Endothelial cell of umbilical vein (primary cell): ENCODE measurements at regions not wholly inside any gene's neighbourhood (a gene's known extent, or its start where the extent isn't known, plus 50 kb on each side); places are given as distances from the start of the nearest gene placed in this dataset.

Source experiments
- BruUV-seq: library from RNA; stranded (reverse); fragments of 400-500 nt; replicated peaks from 2 replicates; lab custom pipeline; 2021; lab: Mats Ljungman, UMichigan
- CTCF ChIA-PET: fragments of 300-600, 350-600 bp; sonication (Branson Sonifier 250); formaldehyde crosslinking; loops from one replicate; lab custom pipeline; 2021; ENCODE audit warnings: antibody characterized with exemption, inconsistent platforms; lab: Charles Lee
- POLR2A ChIA-PET: fragments of 300-600, 350-600 bp; sonication (Branson Sonifier 250); formaldehyde crosslinking; loops from one replicate; lab custom pipeline; 2021; ENCODE audit warnings: antibody characterized with exemption, inconsistent platforms; lab: Charles Lee
- DNase-seq: peaks from one replicate; pipeline ENCODE4 v3.0.0-alpha.2; 2011; ENCODE audit warnings: low read depth, low spot score
- FAIRE-seq: peaks from 2 replicates; lab custom pipeline; 2011; peaks lifted over from hg19 to GRCh38; lab: Jason Lieb, UNC
- H2AFZ ChIP-seq: 2 replicates; pipeline ENCODE4 v1.6.0; 2012; ENCODE audit warnings: low read depth, low read length, control low read depth, inconsistent platforms
- H3K27ac ChIP-seq: 2 replicates; pipeline ENCODE4 v1.5.1; 2011; ENCODE audit warnings: low read depth, mild to moderate bottlenecking, control low read depth, low read length, moderate library complexity; ENCODE audit not compliant: insufficient read depth
- H3K27me3 ChIP-seq, 2 experiments: 2 replicates each; pipeline versions ENCODE4 v1.6.0 to v1.6.1; 2011; ENCODE audit warnings: low read length in 2 of 2, mixed read lengths in 1 of 2; ENCODE audit not compliant: control insufficient read depth in 2 of 2, insufficient read depth in 2 of 2
- H3K36me3 ChIP-seq, 2 experiments: 2 replicates in 1 of 2; 3 replicates in 1 of 2; pipeline ENCODE4 v1.5.1; 2011; ENCODE audit warnings: low read length in 2 of 2, mild to moderate bottlenecking in 1 of 2, moderate library complexity in 1 of 2; ENCODE audit not compliant: control insufficient read depth in 2 of 2, insufficient read depth in 2 of 2; ENCODE audit errors: extremely low read depth in 1 of 2
- H3K4me1 ChIP-seq: 3 replicates; pipeline ENCODE4 v1.5.1; 2011; ENCODE audit warnings: mild to moderate bottlenecking, low read length; ENCODE audit not compliant: control insufficient read depth, insufficient read depth; ENCODE audit errors: extremely low read depth
- H3K4me2 ChIP-seq: 2 replicates; pipeline ENCODE4 v1.6.1; 2011; ENCODE audit warnings: low read length, control low read depth, mixed read lengths; ENCODE audit not compliant: insufficient read depth
- H3K4me3 ChIP-seq, 3 experiments: fragments of 200-600 bp in 1 of 3; sonication (generic), shearing (Covaris generic) in 1 of 3; replicated peaks in 1 of 3; 2 replicates each; pipeline ENCODE4 v1.5.1; 2011 to 2016; ENCODE audit warnings: control low read depth in 3 of 3, low read length in 3 of 3, mild to moderate bottlenecking in 2 of 3, inconsistent platforms in 1 of 3, low read depth in 1 of 3, moderate library complexity in 1 of 3; ENCODE audit not compliant: insufficient read depth in 1 of 3
- H3K79me2 ChIP-seq: 2 replicates; pipeline ENCODE4 v1.6.0; 2012; ENCODE audit warnings: low read length, inconsistent platforms; ENCODE audit not compliant: control insufficient read depth, insufficient read depth
- H3K9ac ChIP-seq: replicated peaks from 2 replicates; pipeline ENCODE3; 2011; ENCODE audit warnings: low read length, control low read depth; ENCODE audit not compliant: insufficient read depth; ENCODE audit errors: extremely low read depth
- H3K9me1 ChIP-seq: replicated peaks from 3 replicates; pipeline ENCODE4 v1.6.0; 2011; ENCODE audit warnings: mild to moderate bottlenecking, low read length; ENCODE audit not compliant: control insufficient read depth, insufficient read depth; ENCODE audit errors: extremely low read depth
- H3K9me3 ChIP-seq: replicated peaks from 2 replicates; pipeline ENCODE4 v1.5.1; 2012; ENCODE audit warnings: low read length, inconsistent platforms; ENCODE audit not compliant: control insufficient read depth, insufficient read depth
- H4K20me1 ChIP-seq: replicated peaks from 2 replicates; pipeline ENCODE3; 2011; ENCODE audit warnings: mild to moderate bottlenecking, low read length; ENCODE audit not compliant: control insufficient read depth, insufficient read depth; ENCODE audit errors: extremely low read depth
- CTCF ChIP-seq, 2 donors: IDR thresholded peaks; 1 replicate in 1 of 2; 2 replicates in 1 of 2; pipeline ENCODE4 v1.5.1; 2011; ENCODE audit warnings: low read length in 2 of 2, mild to moderate bottlenecking in 2 of 2, moderate library complexity in 2 of 2, control low read depth in 1 of 2, inconsistent platforms in 1 of 2, low read depth in 1 of 2; ENCODE audit not compliant: insufficient read depth in 1 of 2; ENCODE audit errors: extremely low read depth in 1 of 2
- EZH2 ChIP-seq: IDR thresholded peaks from 2 replicates; pipeline ENCODE4 v1.6.1; 2012; ENCODE audit warnings: borderline replicate concordance, low read depth, mild to moderate bottlenecking, moderate library complexity, low read length, inconsistent platforms; ENCODE audit not compliant: severe bottlenecking
- FOS ChIP-seq: IDR thresholded peaks from 2 replicates; pipeline ENCODE4 v1.6.1; 2011; ENCODE audit warnings: mild to moderate bottlenecking, low read length, moderate library complexity, borderline replicate concordance; ENCODE audit not compliant: insufficient read depth
- GATA2 ChIP-seq: IDR thresholded peaks from 2 replicates; pipeline ENCODE4 v1.7.0; 2011; ENCODE audit warnings: low read depth, mild to moderate bottlenecking, moderate library complexity, mixed read lengths, low read length; ENCODE audit not compliant: insufficient read length, insufficient read depth
- JUN ChIP-seq: IDR thresholded peaks from 2 replicates; pipeline ENCODE4 v1.6.1; 2011; ENCODE audit warnings: borderline replicate concordance, low read depth; ENCODE audit not compliant: insufficient read length, insufficient read depth
- MAX ChIP-seq: IDR thresholded peaks from 2 replicates; pipeline ENCODE4 v1.6.1; 2011; ENCODE audit not compliant: insufficient read depth, insufficient read length
- MYC ChIP-seq: IDR thresholded peaks from one replicate; pipeline ENCODE4 v1.6.1; 2011; ENCODE audit warnings: mild to moderate bottlenecking, low read depth, low read length
- POLR2A ChIP-seq: IDR thresholded peaks from 2 replicates; pipeline ENCODE4 v1.6.1; 2012; ENCODE audit warnings: low read depth, mild to moderate bottlenecking, control low read depth, low read length
- POLR2AphosphoS5 ChIP-seq: IDR thresholded peaks from 2 replicates; pipeline ENCODE4 v1.6.1; 2012; ENCODE audit warnings: low read depth, mild to moderate bottlenecking, control low read depth, low read length, moderate library complexity; ENCODE audit not compliant: insufficient read depth
- dilution Hi-C: fragments of 300-500 bp; cut with MboI; formaldehyde crosslinking; loops from one replicate; pipeline ENCODE4 v1.15.0; 2019; ENCODE audit warnings: low sequenced_read_pairs; ENCODE audit not compliant: extremely low pct_ligation_motif_present
- intact Hi-C: fragments of 100-400 bp; cut with micrococcal nuclease; formaldehyde crosslinking; loops from one replicate; pipeline ENCODE4 v1.10.0; 2022

GRCh38 chr1:188155261-188155660, 1326.5 kb downstream of the PLA2G4A start:
- dilution Hi-C loops = no loop called here
- H3K27ac ChIP-seq = no peak overlapping the region
- no peak overlapping the region for H3K4me2 ChIP-seq
- H3K9me1 ChIP-seq = no peaks in the 10 kb centered on the region
- no peak overlapping the region for H3K9ac ChIP-seq
- H3K79me2 ChIP-seq = no peaks in the 10 kb centered on the region
- H3K4me1 ChIP-seq = no peaks in the 10 kb centered on the region
- no peak for FAIRE-seq
- no peak overlapping the region for H2AFZ ChIP-seq
- no peaks in the 10 kb centered on the region for H3K9me3 ChIP-seq
- H3K27me3 ChIP-seq = no peaks in the 10 kb centered on the region
- no peak overlapping the region for H3K4me3 ChIP-seq
- BruUV-seq = no TSS peak
- DNase-seq = no peak
- TF ChIP-seq CTCF (IDR thresholded peaks at IDR 0.05; ENCODE audit: extremely low read depth in 1 of 2, insufficient read depth in 1 of 2, low read depth in 1 of 2, low read length in 2 of 2) (no peak), GATA2 (no peak), JUN (no peak), MYC (no peak), MAX (no peak), FOS (no peak), POLR2AphosphoS5 (no peak), POLR2A (no peak), EZH2 (no peak)
- no peaks in the 10 kb centered on the region for H4K20me1 ChIP-seq
- intact Hi-C loops = no loop called here
- ChIA-PET CTCF (no interaction called here), POLR2A (no interaction called here)
- no peaks in the 10 kb centered on the region for H3K36me3 ChIP-seq
